KMS-11 (cell line): ENCODE measurements at regions not wholly inside any gene's neighbourhood (a gene's known extent, or its start where the extent isn't known, plus 50 kb on each side); places are given as distances from the start of the nearest gene placed in this dataset.

Source experiments
- H2AFZ ChIP-seq: fragments of 200-600 bp; sonication (generic); 2 replicates; pipeline ENCODE4 v1.6.1; 2016; ENCODE audit warnings: antibody characterized with exemption, mixed run types, low read depth
- H3K27ac ChIP-seq: fragments of 200-600 bp; sonication (generic); 2 replicates; pipeline ENCODE4 v1.6.1; 2016; ENCODE audit warnings: mild to moderate bottlenecking, mixed run types
- H3K27me3 ChIP-seq: fragments of 200-600 bp; sonication (generic); 2 replicates; pipeline ENCODE4 v1.6.1; 2017; ENCODE audit warnings: mild to moderate bottlenecking, low read depth, mixed run types, moderate library complexity; ENCODE audit not compliant: insufficient read depth
- H3K36me3 ChIP-seq: fragments of 200-600 bp; sonication (generic); 2 replicates; pipeline ENCODE4 v1.6.1; 2017; ENCODE audit warnings: mild to moderate bottlenecking, mixed run types; ENCODE audit not compliant: insufficient read depth
- H3K4me1 ChIP-seq: fragments of 200-600 bp; sonication (generic); 2 replicates; pipeline ENCODE4 v1.6.1; 2016; ENCODE audit warnings: mild to moderate bottlenecking, low read depth, mixed run types; ENCODE audit not compliant: poor library complexity, severe bottlenecking
- H3K4me2 ChIP-seq: fragments of 200-600 bp; sonication (generic); 2 replicates; pipeline ENCODE4 v1.7.0; 2016; ENCODE audit warnings: mild to moderate bottlenecking, mixed run types
- H3K4me3 ChIP-seq: fragments of 200-600 bp; sonication (generic); IDR thresholded peaks from 2 replicates; pipeline ENCODE4 v1.6.1; 2017; ENCODE audit warnings: low read depth, low read length, mixed read lengths; ENCODE audit not compliant: insufficient read depth
- H3K79me2 ChIP-seq: fragments of 200-600 bp; sonication (generic); 2 replicates; pipeline ENCODE4 v1.6.1; 2016; ENCODE audit warnings: low read depth, mixed run types; ENCODE audit not compliant: insufficient read depth
- H3K9ac ChIP-seq: fragments of 200-600 bp; sonication (generic); 2 replicates; pipeline ENCODE4 v1.6.1; 2016; ENCODE audit warnings: mild to moderate bottlenecking, mixed run types
- H4K20me1 ChIP-seq: fragments of 200-600 bp; sonication (generic); 2 replicates; pipeline ENCODE4 v1.6.1; 2016; ENCODE audit warnings: mild to moderate bottlenecking, mixed run types; ENCODE audit not compliant: insufficient read depth
- CTCF ChIP-seq: fragments of 200-600 bp; sonication (generic); conservative IDR thresholded peaks from 2 replicates; pipeline ENCODE4 v1.6.1; 2017; ENCODE audit warnings: low read depth, mild to moderate bottlenecking, antibody characterized with exemption, low read length, moderate library complexity, mixed read lengths

- Histone ChIP-seq H3K79me2 (no peaks in the 10 kb centered on the region), H3K36me3 (no peaks in the 10 kb centered on the region), H3K4me1 (no peaks in the 10 kb centered on the region), H2AFZ (no peak overlapping the region), H3K27ac (no peak overlapping the region), H3K4me3 (no peak overlapping the region), H3K4me2 (no peak overlapping the region), H3K27me3 (no peaks in the 10 kb centered on the region), H3K9ac (no peak overlapping the region), H4K20me1 (no peaks in the 10 kb centered on the region)
- TF ChIP-seq CTCF: no peak
These were observed 217.5 kb upstream of the BLID start for GRCh38 chr11:122333467-122333866.

GRCh38 chr11:122331079-122331478, 215.1 kb upstream of the BLID start:
- Histone ChIP-seq H2AFZ (no peak overlapping the region), H3K4me2 (no peak overlapping the region), H3K9ac (no peak overlapping the region)

GRCh38 chr11:122330279-122330965, 214.4 kb upstream of the BLID start:
- H3K36me3 ChIP-seq: no peaks in the 10 kb centered on the region
- H3K4me1 ChIP-seq: no peaks in the 10 kb centered on the region
- no peak overlapping the region for H3K4me3 ChIP-seq
- H3K9ac ChIP-seq: no peak overlapping the region
- no peak overlapping the region for H3K27ac ChIP-seq
- no peak overlapping the region for H2AFZ ChIP-seq
- H3K27me3 ChIP-seq: no peaks in the 10 kb centered on the region
- H3K79me2 ChIP-seq: no peaks in the 10 kb centered on the region
- H4K20me1 ChIP-seq: no peaks in the 10 kb centered on the region
- H3K4me2 ChIP-seq: no peak overlapping the region
- no peak for TF ChIP-seq CTCF

More at GRCh38 chr11:122331079-122331478, 215.1 kb upstream of the BLID start:
- TF ChIP-seq CTCF: no peak
- no peaks in the 10 kb centered on the region for H3K27me3 ChIP-seq
- H3K79me2 ChIP-seq: no peaks in the 10 kb centered on the region
- H3K4me1 ChIP-seq: no peaks in the 10 kb centered on the region
- no peaks in the 10 kb centered on the region for H3K36me3 ChIP-seq
- no peaks in the 10 kb centered on the region for H4K20me1 ChIP-seq
- no peak overlapping the region for H3K27ac ChIP-seq
- H3K4me3 ChIP-seq: no peak overlapping the region

GRCh38 chr11:122327528-122327927, 211.5 kb upstream of the BLID start:
- no peak overlapping the region for H3K4me2 ChIP-seq

More at GRCh38 chr11:122327528-122327927, 211.5 kb upstream of the BLID start:
- Histone ChIP-seq H3K79me2 (no peaks in the 10 kb centered on the region), H3K36me3 (no peaks in the 10 kb centered on the region), H3K4me1 (no peaks in the 10 kb centered on the region), H3K27ac (no peak overlapping the region), H3K27me3 (no peaks in the 10 kb centered on the region), H3K4me3 (no peak overlapping the region), H4K20me1 (no peaks in the 10 kb centered on the region), H2AFZ (no peak overlapping the region), H3K9ac (no peak overlapping the region)
- TF ChIP-seq CTCF: no peak
